ENCODE measurements at regions not wholly inside any gene's neighbourhood (a gene's known extent, or its start where the extent isn't known, plus 50 kb on each side); places are given as distances from the start of the nearest gene placed in this dataset.

DNA sequence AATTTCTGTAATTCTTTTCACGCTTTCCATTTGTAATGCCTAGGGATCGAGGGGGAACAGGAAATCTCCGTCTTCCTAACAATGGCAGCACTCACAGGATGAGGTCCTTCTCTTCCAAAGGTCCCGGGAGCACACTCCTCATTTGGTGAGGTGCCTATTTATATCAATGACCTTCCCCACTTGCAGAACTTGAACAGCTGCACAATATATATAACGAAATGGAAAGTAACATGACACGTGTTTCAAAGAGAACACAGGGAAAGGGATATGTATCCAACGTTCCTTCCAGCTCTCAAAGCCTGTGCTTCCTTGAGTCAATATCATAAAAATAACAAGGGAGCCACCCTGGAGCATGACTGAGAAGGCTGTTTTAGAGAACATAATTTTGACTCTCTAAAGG is 78.6 kb upstream of the RBM24 start:
- TF ChIP-seq, protein P1, sequence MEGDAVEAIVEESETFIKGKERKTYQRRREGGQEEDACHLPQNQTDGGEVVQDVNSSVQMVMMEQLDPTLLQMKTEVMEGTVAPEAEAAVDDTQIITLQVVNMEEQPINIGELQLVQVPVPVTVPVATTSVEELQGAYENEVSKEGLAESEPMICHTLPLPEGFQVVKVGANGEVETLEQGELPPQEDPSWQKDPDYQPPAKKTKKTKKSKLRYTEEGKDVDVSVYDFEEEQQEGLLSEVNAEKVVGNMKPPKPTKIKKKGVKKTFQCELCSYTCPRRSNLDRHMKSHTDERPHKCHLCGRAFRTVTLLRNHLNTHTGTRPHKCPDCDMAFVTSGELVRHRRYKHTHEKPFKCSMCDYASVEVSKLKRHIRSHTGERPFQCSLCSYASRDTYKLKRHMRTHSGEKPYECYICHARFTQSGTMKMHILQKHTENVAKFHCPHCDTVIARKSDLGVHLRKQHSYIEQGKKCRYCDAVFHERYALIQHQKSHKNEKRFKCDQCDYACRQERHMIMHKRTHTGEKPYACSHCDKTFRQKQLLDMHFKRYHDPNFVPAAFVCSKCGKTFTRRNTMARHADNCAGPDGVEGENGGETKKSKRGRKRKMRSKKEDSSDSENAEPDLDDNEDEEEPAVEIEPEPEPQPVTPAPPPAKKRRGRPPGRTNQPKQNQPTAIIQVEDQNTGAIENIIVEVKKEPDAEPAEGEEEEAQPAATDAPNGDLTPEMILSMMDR (IDR thresholded peaks at IDR 0.05; ENCODE audit: insufficient read depth, low read length) = no peak
- no peak for TF ChIP-seq POLR2AphosphoS5 (IDR thresholded peaks at IDR 0.05; ENCODE audit: low read depth)
- TF ChIP-seq SPI1 (IDR thresholded peaks at IDR 0.05; ENCODE audit: borderline replicate concordance, low read depth) = no peak
